Left kidney (tissue), 1 donor: ENCODE measurements at regions not wholly inside any gene's neighbourhood (a gene's known extent, or its start where the extent isn't known, plus 50 kb on each side); places are given as distances from the start of the nearest gene placed in this dataset.

Experiments used
- DNase-seq: peaks from one replicate; pipeline ENCODE4 v3.0.0-alpha.2; 2013

DNA sequence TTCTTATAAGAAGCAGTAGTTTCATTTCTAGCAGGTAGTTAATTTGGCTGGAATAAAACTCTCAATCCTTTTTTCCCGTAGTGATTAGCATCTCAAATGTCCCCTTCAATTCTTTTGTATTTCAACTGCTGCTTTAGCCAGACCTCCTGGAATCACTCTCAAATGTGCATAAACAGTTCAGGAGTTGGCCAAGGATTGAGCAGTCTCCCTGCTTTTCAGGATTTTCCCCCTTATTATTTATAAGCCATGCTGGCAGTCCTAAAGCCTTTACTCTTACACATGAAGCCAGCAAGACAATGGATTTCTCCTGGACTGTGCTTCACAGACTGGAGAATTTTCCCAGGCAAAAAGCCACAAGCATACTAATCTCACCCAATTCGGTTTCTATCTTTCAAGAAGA lies 950.1 kb downstream of the VRK1 start:
- no peak for DNase-seq

- no peak for DNase-seq
Measured at GRCh38 chr14:97748616-97749015, 951.4 kb downstream of the VRK1 start.

DNA sequence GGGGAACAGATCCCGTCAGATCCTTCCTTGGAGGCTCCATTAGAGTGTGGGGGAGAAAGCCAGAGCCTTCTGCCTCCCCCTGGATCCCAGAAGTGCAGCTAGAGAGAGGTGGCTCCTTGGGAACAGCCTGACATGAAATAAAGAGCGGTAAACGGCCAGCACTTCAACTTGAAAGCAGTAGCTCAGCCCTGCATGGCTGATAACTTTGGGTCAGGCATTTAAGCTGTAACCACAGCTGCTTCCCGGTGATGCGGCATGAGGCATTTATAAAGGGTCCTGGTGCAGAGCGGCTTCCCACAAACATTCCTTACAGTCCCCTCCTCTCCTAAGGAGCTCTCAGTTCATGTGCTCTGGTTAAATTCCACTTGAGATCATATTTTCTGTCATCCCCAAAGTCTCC lies 960.3 kb downstream of the VRK1 start:
- DNase-seq = no peak

GRCh38 chr14:97760050-97760449 lies 962.9 kb downstream of the VRK1 start:
- no peak for DNase-seq

- no peak for DNase-seq
Measured at GRCh38 chr14:97762386-97762785, 965.2 kb downstream of the VRK1 start.

- no peak for DNase-seq
Measured at GRCh38 chr14:97771340-97772045, 974.3 kb downstream of the VRK1 start.

- no peak for DNase-seq
Measured at GRCh38 chr14:97773598-97773997, 976.4 kb downstream of the VRK1 start.

DNA sequence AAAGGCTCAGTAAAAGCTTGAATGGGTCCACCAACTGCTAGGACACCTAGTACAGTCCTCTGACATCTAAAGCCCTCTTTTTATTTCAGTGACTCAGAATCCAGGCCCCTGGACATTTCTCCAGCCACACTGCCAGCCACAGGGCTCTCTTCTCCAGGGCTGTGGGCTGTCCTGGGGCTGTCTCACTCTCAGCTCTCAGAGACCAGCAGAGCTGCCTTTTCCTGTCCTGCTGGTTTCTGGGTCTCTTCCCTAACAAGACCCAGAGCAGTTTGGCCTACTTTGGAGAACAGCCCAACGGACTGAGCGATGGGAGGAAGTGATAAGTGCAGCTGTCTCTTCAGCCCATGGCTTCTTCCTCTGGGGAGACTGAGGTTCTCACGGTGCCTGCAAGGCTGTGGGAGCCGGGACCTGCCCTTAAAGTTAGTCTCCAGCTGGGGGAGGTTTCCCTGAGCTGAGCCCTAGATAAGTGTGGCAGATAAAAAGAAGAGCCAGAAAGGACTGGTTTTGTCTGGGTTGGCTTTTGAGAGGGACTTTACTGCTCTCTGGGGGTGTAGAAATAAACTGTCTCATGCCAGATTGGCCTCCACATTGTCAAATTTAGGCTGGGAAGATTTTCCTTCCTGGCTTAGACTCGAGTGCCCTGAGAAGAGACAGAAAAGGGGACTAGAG lies 979.8 kb downstream of the VRK1 start:
- DNase-seq = no peak

DNA sequence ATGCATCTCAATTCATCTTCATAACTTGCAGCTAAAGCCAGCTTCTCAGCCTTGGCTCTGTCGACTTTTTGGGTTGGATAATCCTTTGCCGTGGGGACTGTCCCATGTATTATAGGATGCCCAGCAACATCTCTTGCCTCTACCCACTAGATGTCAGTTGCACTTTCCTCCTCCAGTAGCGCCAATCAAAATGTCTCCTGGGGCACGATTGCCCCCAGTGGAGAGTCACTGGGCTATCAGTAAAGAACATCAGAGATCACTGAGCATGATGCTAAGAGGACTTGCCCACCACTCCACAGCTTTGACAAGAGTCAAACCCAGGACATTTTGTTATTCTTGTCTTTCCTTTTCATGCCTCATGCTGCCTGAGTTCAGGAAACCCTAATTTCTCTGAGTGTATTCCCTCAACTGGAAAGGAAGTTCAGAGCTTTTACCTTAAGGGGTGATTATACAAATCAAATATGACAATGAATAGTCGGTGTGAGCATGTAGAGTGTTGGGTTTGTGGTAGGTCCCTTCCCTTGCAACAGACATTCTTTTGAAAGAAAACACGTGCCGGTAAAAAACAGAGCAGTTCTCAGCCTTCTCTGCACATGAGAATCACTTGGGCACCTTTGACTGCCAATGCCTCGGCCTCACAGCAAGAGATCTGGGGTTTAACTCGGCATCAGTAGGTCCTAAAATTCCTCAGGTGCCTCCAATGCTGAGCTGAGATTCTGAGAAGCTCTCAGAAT lies 980.6 kb downstream of the VRK1 start:
- no peak for DNase-seq

GRCh38 chr14:97779140-97779539 lies 982.0 kb downstream of the VRK1 start:
- DNase-seq = no peak

DNA sequence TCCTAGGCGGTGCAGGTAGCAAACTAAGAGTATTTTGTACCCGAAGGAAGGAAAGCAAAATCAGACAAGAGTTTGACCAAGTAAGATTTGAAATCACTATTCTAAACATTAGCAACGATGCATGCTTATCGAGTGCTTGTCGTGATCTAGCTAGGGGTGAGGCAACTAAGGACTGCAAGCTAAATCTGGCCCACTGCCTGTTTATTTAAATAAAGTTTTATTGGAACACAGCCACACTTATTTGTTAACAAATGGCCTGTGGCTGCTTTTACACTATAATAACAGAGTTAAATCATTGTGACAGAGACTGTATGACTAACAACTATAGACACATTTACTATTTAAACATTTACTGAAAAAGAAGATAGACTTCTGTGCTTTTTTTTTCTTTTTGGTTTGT lies 983.6 kb downstream of the VRK1 start:
- no peak for DNase-seq

DNA sequence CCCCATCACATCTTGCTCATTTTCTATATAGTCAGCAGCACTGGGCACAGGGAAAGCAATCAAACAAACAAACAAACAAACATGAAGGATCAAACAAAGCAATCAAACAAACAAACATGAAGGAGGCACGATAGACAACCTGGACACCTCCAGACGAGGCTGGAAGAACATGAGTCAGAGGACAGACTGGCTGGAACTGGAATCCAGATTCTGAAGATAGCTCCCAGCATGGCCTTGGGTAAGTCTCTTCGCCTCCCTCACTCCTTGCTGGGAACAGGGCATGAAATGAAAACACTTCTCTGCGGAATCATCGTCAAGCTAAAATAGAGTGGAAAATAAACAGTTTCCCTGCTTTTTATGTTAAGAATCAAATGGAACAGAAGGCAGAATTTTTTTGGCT lies 984.8 kb downstream of the VRK1 start:
- DNase-seq = no peak

- no peak for DNase-seq
Measured at GRCh38 chr14:97782871-97783414, 985.8 kb downstream of the VRK1 start.

GRCh38 chr14:97785495-97785894 lies 988.3 kb downstream of the VRK1 start:
- no peak for DNase-seq

- DNase-seq = no peak
Measured at GRCh38 chr14:97788364-97788763, 991.2 kb downstream of the VRK1 start.

DNA sequence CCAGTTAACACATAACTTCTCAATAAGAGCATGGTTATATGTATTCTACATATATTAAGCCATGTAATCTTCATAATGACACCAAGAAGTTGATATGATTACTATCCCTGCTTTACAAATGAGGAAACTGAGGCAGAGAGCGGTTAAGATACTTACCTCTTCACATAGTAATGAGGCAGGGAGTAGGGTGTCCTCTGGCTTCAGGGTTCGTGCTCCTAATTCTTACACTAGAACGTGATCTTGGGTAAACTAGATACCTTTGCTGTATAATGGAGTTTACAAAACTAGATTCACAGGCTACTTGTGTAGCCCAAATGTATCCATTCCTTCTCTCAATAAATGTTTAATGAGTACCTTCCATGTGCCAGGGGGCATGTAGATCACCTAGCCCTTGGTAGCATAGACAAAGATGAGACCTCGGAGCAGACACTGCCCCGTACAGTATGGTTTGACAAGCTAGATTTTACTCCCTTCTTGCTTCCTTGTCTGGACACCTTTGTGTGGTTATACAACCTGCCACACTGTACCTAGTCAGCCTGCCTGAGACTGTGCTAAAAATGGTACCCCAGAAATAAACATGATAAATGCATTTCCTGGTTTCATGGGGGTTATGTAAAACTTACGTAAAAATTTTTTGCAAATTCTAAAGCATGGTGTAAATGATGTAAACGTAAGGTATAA lies 991.8 kb downstream of the VRK1 start:
- no peak for DNase-seq

- DNase-seq = no peak
Measured at GRCh38 chr14:97791072-97791471, 993.9 kb downstream of the VRK1 start.

GRCh38 chr14:97791906-97792305 lies 994.7 kb downstream of the VRK1 start:
- DNase-seq = no peak

- no peak for DNase-seq
Measured at GRCh38 chr14:97796511-97796910, 999.3 kb downstream of the VRK1 start.

- DNase-seq = no peak
Measured at GRCh38 chr14:97798176-97798575, 1001.0 kb downstream of the VRK1 start.

- no peak for DNase-seq
Measured at GRCh38 chr14:97802430-97803373, 1005.5 kb downstream of the VRK1 start.
